ENCODE measurements at regions not wholly inside any gene's neighbourhood (a gene's known extent, or its start where the extent isn't known, plus 50 kb on each side); places are given as distances from the start of the nearest gene placed in this dataset.

DNA sequence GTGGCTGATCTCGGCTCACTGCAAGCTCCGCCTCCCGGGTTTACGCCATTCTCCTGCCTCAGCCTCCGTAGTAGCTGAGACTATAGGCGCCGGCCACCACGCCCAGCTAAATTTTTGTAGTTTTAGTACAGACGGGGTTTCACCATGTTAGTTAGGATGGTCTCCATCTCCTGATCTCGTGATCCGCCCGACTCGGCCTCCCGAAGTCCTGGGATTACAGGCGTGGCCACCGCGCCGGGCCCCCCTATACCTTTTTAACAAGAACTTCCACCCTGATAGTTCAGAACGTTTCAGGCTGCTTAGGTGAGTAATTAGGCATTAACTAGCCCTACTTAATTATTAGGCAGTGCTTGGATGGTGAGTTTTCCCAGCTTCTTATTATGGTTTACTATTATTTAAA, 552.5 kb downstream of the BCKDHB start:
- TF ChIP-seq POLR2AphosphoS5 (IDR thresholded peaks at IDR 0.05; ENCODE audit: low read depth) (no peak), SPI1 (IDR thresholded peaks at IDR 0.05; ENCODE audit: borderline replicate concordance, low read depth) (no peak)
- TF ChIP-seq, protein P1, sequence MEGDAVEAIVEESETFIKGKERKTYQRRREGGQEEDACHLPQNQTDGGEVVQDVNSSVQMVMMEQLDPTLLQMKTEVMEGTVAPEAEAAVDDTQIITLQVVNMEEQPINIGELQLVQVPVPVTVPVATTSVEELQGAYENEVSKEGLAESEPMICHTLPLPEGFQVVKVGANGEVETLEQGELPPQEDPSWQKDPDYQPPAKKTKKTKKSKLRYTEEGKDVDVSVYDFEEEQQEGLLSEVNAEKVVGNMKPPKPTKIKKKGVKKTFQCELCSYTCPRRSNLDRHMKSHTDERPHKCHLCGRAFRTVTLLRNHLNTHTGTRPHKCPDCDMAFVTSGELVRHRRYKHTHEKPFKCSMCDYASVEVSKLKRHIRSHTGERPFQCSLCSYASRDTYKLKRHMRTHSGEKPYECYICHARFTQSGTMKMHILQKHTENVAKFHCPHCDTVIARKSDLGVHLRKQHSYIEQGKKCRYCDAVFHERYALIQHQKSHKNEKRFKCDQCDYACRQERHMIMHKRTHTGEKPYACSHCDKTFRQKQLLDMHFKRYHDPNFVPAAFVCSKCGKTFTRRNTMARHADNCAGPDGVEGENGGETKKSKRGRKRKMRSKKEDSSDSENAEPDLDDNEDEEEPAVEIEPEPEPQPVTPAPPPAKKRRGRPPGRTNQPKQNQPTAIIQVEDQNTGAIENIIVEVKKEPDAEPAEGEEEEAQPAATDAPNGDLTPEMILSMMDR (IDR thresholded peaks at IDR 0.05; ENCODE audit: insufficient read depth, low read length), result no peak
- TF ChIP-seq, protein P2, sequence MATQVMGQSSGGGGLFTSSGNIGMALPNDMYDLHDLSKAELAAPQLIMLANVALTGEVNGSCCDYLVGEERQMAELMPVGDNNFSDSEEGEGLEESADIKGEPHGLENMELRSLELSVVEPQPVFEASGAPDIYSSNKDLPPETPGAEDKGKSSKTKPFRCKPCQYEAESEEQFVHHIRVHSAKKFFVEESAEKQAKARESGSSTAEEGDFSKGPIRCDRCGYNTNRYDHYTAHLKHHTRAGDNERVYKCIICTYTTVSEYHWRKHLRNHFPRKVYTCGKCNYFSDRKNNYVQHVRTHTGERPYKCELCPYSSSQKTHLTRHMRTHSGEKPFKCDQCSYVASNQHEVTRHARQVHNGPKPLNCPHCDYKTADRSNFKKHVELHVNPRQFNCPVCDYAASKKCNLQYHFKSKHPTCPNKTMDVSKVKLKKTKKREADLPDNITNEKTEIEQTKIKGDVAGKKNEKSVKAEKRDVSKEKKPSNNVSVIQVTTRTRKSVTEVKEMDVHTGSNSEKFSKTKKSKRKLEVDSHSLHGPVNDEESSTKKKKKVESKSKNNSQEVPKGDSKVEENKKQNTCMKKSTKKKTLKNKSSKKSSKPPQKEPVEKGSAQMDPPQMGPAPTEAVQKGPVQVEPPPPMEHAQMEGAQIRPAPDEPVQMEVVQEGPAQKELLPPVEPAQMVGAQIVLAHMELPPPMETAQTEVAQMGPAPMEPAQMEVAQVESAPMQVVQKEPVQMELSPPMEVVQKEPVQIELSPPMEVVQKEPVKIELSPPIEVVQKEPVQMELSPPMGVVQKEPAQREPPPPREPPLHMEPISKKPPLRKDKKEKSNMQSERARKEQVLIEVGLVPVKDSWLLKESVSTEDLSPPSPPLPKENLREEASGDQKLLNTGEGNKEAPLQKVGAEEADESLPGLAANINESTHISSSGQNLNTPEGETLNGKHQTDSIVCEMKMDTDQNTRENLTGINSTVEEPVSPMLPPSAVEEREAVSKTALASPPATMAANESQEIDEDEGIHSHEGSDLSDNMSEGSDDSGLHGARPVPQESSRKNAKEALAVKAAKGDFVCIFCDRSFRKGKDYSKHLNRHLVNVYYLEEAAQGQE (IDR thresholded peaks at IDR 0.05; ENCODE audit: insufficient replicate concordance, low read depth), result no peak

All from HL-60 (cell line).